ENCODE measurements at regions not wholly inside any gene's neighbourhood (a gene's known extent, or its start where the extent isn't known, plus 50 kb on each side); places are given as distances from the start of the nearest gene placed in this dataset.
"Not testable (repeated sequence)": the region's sequence is repeated elsewhere in the genome, so short reads cannot be mapped to it uniquely, and the experiment has no call there.

DNA sequence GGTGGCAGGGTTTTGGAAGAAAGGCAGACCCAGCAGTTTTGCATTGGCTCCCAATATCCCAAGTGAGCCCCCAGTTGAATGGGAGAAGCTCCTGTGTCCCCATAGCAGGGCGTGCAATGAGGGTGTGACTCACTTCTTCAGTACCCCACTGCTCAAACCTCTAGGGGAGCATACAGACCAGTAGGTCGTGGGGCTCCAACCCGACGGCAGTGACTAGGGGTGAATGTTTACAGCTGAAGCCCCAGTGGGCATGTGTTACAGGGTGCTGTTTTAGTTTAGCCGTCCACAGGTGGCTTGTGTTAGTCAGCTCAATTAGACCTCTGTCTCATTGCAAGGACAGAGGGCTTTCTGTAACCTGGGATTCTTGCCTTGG, 564.5 kb upstream of the CNTN5 start:
- WGBS (ENCODE audit: insufficient coverage), result 93% methylated on average over 3 of the region's 5 CpGs
- Histone ChIP-seq H3K27me3 (ENCODE audit: control insufficient read depth, insufficient read depth, low read length) (no peaks in the 10 kb centered on the region), H3K9me3 (ENCODE audit: control insufficient read depth, insufficient read depth, low read length) (no peaks in the 10 kb centered on the region), H3K4me1 (ENCODE audit: control insufficient read depth, insufficient read depth, low read length) (no peaks in the 10 kb centered on the region), H3K4me3 (ENCODE audit: low read depth, low read length) (no peak overlapping the region), H3K36me3 (ENCODE audit: control insufficient read depth, insufficient read depth, low read length) (no peaks in the 10 kb centered on the region), H3K27ac (ENCODE audit: low read depth, low read length) (no peak overlapping the region)
- no peak for DNase-seq (ENCODE audit: low read depth in 4 of 6, low spot score in 6 of 6)

DNA sequence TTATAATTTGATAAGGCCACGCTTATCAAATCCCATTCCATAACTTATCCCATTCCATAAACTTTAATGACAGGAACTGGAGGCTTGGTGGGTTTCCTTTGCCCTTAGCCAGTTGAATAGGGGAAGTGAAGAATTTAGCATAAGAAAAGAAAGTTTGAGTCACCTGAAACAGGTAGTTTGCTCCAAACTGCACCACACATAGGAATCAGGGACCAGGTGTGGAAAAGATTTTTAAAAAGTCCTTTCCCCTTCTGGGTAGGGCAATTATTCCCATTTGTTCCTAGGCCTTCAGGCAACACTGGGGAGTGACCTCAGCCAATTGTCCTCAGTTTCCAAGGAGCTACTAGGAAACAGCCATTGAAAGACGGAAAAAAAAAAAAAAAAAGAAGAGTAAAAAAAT, 525.7 kb upstream of the CNTN5 start:
- Histone ChIP-seq H3K9me3 (ENCODE audit: control insufficient read depth, insufficient read depth, low read length) (no peaks in the 10 kb centered on the region), H3K4me1 (ENCODE audit: control insufficient read depth, insufficient read depth, low read length) (no peaks in the 10 kb centered on the region), H3K4me3 (ENCODE audit: low read depth, low read length) (no peak overlapping the region), H3K36me3 (ENCODE audit: control insufficient read depth, insufficient read depth, low read length) (no peaks in the 10 kb centered on the region), H3K27me3 (ENCODE audit: control insufficient read depth, insufficient read depth, low read length) (no peaks in the 10 kb centered on the region), H3K27ac (ENCODE audit: low read depth, low read length) (no peak overlapping the region)
- no CpG with 5 or more reads among the region's 2 CpGs for WGBS (ENCODE audit: insufficient coverage)
- no peak for DNase-seq (ENCODE audit: low read depth in 4 of 6, low spot score in 6 of 6)

- WGBS (ENCODE audit: insufficient coverage), result 100% methylated on average over 2 of the region's 5 CpGs
- H3K27me3 ChIP-seq (ENCODE audit: control insufficient read depth, insufficient read depth, low read length), result no peaks in the 10 kb centered on the region
- H3K9me3 ChIP-seq (ENCODE audit: control insufficient read depth, insufficient read depth, low read length), result no peaks in the 10 kb centered on the region
- no peak overlapping the region for H3K27ac ChIP-seq (ENCODE audit: low read depth, low read length)
- no peaks in the 10 kb centered on the region for H3K4me1 ChIP-seq (ENCODE audit: control insufficient read depth, insufficient read depth, low read length)
- DNase-seq (ENCODE audit: low read depth in 4 of 6, low spot score in 6 of 6), result no peak
- H3K4me3 ChIP-seq (ENCODE audit: low read depth, low read length), result no peak overlapping the region
- H3K36me3 ChIP-seq (ENCODE audit: control insufficient read depth, insufficient read depth, low read length), result no peaks in the 10 kb centered on the region
These were observed 525.1 kb upstream of the CNTN5 start for GRCh38 chr11:98495601-98496000.

DNA sequence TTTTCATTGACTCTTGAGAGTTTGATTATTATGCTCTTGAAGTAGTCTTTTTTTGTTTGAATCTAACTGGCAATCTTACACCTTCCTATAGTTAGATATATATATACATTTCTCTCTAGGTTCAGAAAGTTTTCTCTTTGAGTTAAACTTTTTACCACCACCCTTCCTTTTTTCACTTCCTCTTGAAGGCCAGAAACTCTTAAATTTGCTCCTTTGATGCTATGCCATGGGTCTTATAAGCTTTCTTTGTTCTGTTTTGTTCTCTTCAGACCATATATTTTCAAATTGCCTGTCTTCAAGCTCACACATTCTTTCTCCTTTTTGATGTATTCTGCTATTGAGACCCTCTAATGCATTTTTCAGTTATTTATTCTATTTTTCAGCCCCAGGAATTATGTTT, 513.5 kb upstream of the CNTN5 start:
- no peak for DNase-seq (ENCODE audit: low read depth in 4 of 6, low spot score in 6 of 6)
- Histone ChIP-seq H3K4me3 (ENCODE audit: low read depth, low read length) (no peak overlapping the region), H3K9me3 (ENCODE audit: control insufficient read depth, insufficient read depth, low read length) (no peaks in the 10 kb centered on the region), H3K4me1 (ENCODE audit: control insufficient read depth, insufficient read depth, low read length) (no peaks in the 10 kb centered on the region), H3K27ac (ENCODE audit: low read depth, low read length) (no peak overlapping the region), H3K36me3 (ENCODE audit: control insufficient read depth, insufficient read depth, low read length) (no peaks in the 10 kb centered on the region), H3K27me3 (ENCODE audit: control insufficient read depth, insufficient read depth, low read length) (no peaks in the 10 kb centered on the region)

GRCh38 chr11:98512938-98513337, 507.8 kb upstream of the CNTN5 start:
- DNase-seq (ENCODE audit: low read depth in 4 of 6, low spot score in 6 of 6), result no peak
- Histone ChIP-seq H3K27me3 (ENCODE audit: control insufficient read depth, insufficient read depth, low read length) (no peaks in the 10 kb centered on the region), H3K9me3 (ENCODE audit: control insufficient read depth, insufficient read depth, low read length) (no peaks in the 10 kb centered on the region), H3K4me1 (ENCODE audit: control insufficient read depth, insufficient read depth, low read length) (no peaks in the 10 kb centered on the region), H3K4me3 (ENCODE audit: low read depth, low read length) (no peak overlapping the region), H3K36me3 (ENCODE audit: control insufficient read depth, insufficient read depth, low read length) (no peaks in the 10 kb centered on the region), H3K27ac (ENCODE audit: low read depth, low read length) (no peak overlapping the region)

- no CpG with 5 or more reads among the region's 1 CpG for WGBS (ENCODE audit: insufficient coverage)
- no peak overlapping the region for H3K4me3 ChIP-seq (ENCODE audit: low read depth, low read length)
- no peak overlapping the region for H3K27ac ChIP-seq (ENCODE audit: low read depth, low read length)
- no peaks in the 10 kb centered on the region for H3K4me1 ChIP-seq (ENCODE audit: control insufficient read depth, insufficient read depth, low read length)
- H3K36me3 ChIP-seq (ENCODE audit: control insufficient read depth, insufficient read depth, low read length), result no peaks in the 10 kb centered on the region
- H3K27me3 ChIP-seq (ENCODE audit: control insufficient read depth, insufficient read depth, low read length), result no peaks in the 10 kb centered on the region
- DNase-seq (ENCODE audit: low read depth in 4 of 6, low spot score in 6 of 6), result no peak
- no peaks in the 10 kb centered on the region for H3K9me3 ChIP-seq (ENCODE audit: control insufficient read depth, insufficient read depth, low read length)
These were observed 489.2 kb upstream of the CNTN5 start for GRCh38 chr11:98531576-98531975.

- Histone ChIP-seq H3K27ac (ENCODE audit: low read depth, low read length) (no peak overlapping the region), H3K36me3 (ENCODE audit: control insufficient read depth, insufficient read depth, low read length) (no peaks in the 10 kb centered on the region), H3K9me3 (ENCODE audit: control insufficient read depth, insufficient read depth, low read length) (no peaks in the 10 kb centered on the region), H3K4me1 (ENCODE audit: control insufficient read depth, insufficient read depth, low read length) (no peaks in the 10 kb centered on the region), H3K27me3 (ENCODE audit: control insufficient read depth, insufficient read depth, low read length) (no peaks in the 10 kb centered on the region), H3K4me3 (ENCODE audit: low read depth, low read length) (no peak overlapping the region)
- no peak for DNase-seq (ENCODE audit: low read depth in 4 of 6, low spot score in 6 of 6)
- no CpG with 5 or more reads among the region's 1 CpG for WGBS (ENCODE audit: insufficient coverage)
These were observed 484.7 kb upstream of the CNTN5 start for GRCh38 chr11:98536023-98536422.

DNA sequence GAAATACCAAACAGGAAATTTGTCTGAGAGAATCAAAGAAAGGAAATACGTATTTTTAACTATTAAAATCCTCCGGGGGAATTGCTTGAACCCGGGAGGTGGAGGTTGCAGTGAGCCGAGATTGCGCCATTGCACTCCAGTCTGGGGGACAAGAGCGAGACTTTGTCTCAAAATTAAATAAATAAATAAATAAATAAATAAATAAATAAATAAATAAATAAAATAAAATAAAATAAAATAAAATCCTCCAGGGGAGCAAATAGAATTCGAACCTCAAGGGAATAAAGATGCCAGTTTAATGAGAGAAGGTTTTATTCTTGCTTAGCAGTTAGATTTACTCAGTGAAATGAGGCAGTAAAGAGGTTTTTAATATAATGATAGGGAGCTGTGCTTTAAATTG, 482.4 kb upstream of the CNTN5 start:
- not testable (repeated sequence) for H3K4me1 ChIP-seq (ENCODE audit: control insufficient read depth, insufficient read depth, low read length); DNase-seq (ENCODE audit: low read depth in 4 of 6, low spot score in 6 of 6); H3K4me3 ChIP-seq (ENCODE audit: low read depth, low read length); H3K27me3 ChIP-seq (ENCODE audit: control insufficient read depth, insufficient read depth, low read length); H3K9me3 ChIP-seq (ENCODE audit: control insufficient read depth, insufficient read depth, low read length); H3K27ac ChIP-seq (ENCODE audit: low read depth, low read length); H3K36me3 ChIP-seq (ENCODE audit: control insufficient read depth, insufficient read depth, low read length)
- no CpG with 5 or more reads among the region's 7 CpGs for WGBS (ENCODE audit: insufficient coverage)

DNA sequence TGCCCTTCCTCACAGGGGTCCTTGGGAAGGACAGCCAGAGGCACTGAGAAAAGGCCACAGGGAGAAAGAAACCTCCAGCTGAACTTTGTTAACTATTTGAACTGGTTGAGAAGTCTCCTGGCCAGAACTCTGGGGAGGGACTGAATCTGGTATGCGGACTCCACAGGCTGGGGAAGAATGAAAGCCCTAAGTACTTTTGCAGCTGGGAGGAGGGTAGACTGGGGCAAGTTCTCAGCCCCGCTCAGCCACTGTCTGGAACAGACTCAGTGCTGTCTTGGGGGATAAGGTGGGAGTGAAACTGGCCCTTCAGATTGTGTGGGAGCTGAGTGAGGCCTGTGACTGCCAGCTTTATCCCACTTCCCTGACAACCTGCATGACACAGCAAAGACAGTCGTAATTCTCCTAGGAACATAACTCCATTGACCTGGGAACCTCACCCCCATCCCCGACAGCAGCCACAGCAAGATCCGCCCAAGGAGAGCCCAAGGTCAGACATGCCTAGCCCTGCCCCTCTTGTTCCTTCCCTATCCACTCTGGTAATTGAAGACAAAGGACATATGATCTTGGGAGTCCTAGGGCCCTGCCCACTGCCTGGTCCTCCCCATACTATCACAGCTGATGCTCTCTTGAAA, 475.1 kb upstream of the CNTN5 start:
- 100% methylated on average over 3 of the region's 5 CpGs for WGBS (ENCODE audit: insufficient coverage)

DNA sequence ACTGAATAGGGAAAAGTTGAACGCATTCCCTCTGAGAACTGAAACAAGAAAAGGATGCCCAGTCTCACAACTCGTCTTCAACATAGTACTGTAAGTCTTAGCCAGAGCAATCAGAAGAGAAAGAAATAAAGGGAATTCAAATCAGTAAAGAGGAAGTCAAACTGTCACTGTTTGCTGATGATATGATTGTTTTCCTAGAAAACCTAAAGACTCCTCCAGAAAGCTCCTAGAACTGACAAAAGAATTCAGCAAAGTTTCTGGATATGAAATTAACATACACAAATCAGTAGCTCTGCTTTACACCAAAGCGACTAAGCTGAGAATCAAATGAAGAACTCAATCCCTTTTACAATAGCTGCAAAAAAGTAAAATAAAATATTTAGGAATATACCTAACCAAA, 471.2 kb upstream of the CNTN5 start:
- no peaks in the 10 kb centered on the region for H3K27me3 ChIP-seq (ENCODE audit: control insufficient read depth, insufficient read depth, low read length)

More for the DNA sequence above, 475.1 kb upstream of the CNTN5 start:
- no peaks in the 10 kb centered on the region for H3K27me3 ChIP-seq (ENCODE audit: control insufficient read depth, insufficient read depth, low read length)
- H3K9me3 ChIP-seq (ENCODE audit: control insufficient read depth, insufficient read depth, low read length), result no peaks in the 10 kb centered on the region
- DNase-seq (ENCODE audit: low read depth in 4 of 6, low spot score in 6 of 6), result no peak
- H3K36me3 ChIP-seq (ENCODE audit: control insufficient read depth, insufficient read depth, low read length), result no peaks in the 10 kb centered on the region
- H3K4me3 ChIP-seq (ENCODE audit: low read depth, low read length), result no peak overlapping the region
- no peaks in the 10 kb centered on the region for H3K4me1 ChIP-seq (ENCODE audit: control insufficient read depth, insufficient read depth, low read length)
- H3K27ac ChIP-seq (ENCODE audit: low read depth, low read length), result no peak overlapping the region

More for the DNA sequence above, 471.2 kb upstream of the CNTN5 start:
- Histone ChIP-seq H3K9me3 (ENCODE audit: control insufficient read depth, insufficient read depth, low read length) (no peaks in the 10 kb centered on the region), H3K4me3 (ENCODE audit: low read depth, low read length) (no peak overlapping the region), H3K27ac (ENCODE audit: low read depth, low read length) (no peak overlapping the region), H3K4me1 (ENCODE audit: control insufficient read depth, insufficient read depth, low read length) (no peaks in the 10 kb centered on the region), H3K36me3 (ENCODE audit: control insufficient read depth, insufficient read depth, low read length) (no peaks in the 10 kb centered on the region)
- no peak for DNase-seq (ENCODE audit: low read depth in 4 of 6, low spot score in 6 of 6)
- WGBS (ENCODE audit: insufficient coverage), result no CpG with 5 or more reads among the region's 3 CpGs

Data from spinal cord (tissue), 9 donors.